Testis (tissue), 2 donors: ENCODE measurements at regions not wholly inside any gene's neighbourhood (a gene's known extent, or its start where the extent isn't known, plus 50 kb on each side); places are given as distances from the start of the nearest gene placed in this dataset.

Source experiments
- POLR2A ChIP-seq: fragments of 450-650 bp; IDR thresholded peaks from one replicate; pipeline ENCODE4 v1.6.1; 2017; ENCODE audit warnings: antibody characterized with exemption, mild to moderate bottlenecking, moderate library complexity
- TF ChIP-seq, protein P1 (sequence below), 3 experiments: fragments of 450-650 bp in 2 of 3; fragments of 200-600 bp in 1 of 3; sonication (generic) in 1 of 3; IDR thresholded peaks; one replicate each; pipeline ENCODE4 v1.5.1; 2016 to 2019; ENCODE audit warnings: antibody characterized with exemption in 3 of 3, mild to moderate bottlenecking in 2 of 3, moderate library complexity in 1 of 3

DNA sequence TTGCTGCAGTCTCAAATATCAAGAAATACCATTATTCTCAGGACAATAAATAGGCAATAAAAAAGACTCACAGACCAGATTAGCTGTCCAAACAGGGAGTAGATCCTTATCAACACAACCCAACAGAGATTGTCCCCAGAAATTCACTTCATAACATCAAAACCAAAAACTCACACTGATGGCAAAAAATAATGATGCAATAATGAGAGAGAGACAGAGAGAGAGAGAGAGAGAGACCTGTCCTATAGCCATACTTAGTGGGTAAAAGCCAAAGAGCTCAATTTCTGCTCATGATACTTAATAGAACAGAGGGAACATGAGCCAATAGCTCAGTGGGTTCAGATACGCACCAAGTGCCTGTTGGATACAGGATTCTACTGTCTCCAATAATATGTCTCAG lies 244.5 kb downstream of the FAM72C start:
- TF ChIP-seq, protein P1, sequence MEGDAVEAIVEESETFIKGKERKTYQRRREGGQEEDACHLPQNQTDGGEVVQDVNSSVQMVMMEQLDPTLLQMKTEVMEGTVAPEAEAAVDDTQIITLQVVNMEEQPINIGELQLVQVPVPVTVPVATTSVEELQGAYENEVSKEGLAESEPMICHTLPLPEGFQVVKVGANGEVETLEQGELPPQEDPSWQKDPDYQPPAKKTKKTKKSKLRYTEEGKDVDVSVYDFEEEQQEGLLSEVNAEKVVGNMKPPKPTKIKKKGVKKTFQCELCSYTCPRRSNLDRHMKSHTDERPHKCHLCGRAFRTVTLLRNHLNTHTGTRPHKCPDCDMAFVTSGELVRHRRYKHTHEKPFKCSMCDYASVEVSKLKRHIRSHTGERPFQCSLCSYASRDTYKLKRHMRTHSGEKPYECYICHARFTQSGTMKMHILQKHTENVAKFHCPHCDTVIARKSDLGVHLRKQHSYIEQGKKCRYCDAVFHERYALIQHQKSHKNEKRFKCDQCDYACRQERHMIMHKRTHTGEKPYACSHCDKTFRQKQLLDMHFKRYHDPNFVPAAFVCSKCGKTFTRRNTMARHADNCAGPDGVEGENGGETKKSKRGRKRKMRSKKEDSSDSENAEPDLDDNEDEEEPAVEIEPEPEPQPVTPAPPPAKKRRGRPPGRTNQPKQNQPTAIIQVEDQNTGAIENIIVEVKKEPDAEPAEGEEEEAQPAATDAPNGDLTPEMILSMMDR (IDR thresholded peaks at IDR 0.05) = no peak
- no peak for TF ChIP-seq POLR2A
